ENCODE measurements at regions not wholly inside any gene's neighbourhood (a gene's known extent, or its start where the extent isn't known, plus 50 kb on each side); places are given as distances from the start of the nearest gene placed in this dataset.

DNA sequence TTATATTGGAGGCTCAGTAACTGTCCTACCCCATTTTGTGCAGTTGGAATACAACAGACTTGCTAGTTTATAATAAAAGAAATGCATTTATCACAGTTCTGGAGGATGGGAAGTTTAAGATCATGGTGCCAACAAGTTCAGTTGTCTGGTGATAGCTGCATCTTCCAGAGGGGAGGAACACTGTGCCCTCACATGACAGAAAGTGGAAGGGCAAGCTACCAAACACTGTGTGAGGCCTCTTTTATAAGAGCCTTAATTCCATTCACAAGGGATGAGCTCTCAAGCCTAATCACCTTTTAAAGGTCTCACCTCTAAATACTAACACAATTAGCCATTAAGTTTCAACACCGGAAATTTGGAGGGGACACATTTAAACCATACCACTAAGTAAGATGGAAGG is 1073.9 kb downstream of the PLOD2 start:
- Histone ChIP-seq H3K79me2 (ENCODE audit: insufficient read depth, low read length) (no peaks in the 10 kb centered on the region), H3K9me2 (ENCODE audit: low read depth, low read length) (no peaks in the 10 kb centered on the region), H3F3A (ENCODE audit: insufficient read depth, low read length) (no peaks in the 10 kb centered on the region), H3K27ac (ENCODE audit: low read depth, low read length, poor library complexity, severe bottlenecking) (no peak overlapping the region), H3K4me2 (ENCODE audit: low read length) (no peak overlapping the region), H3K9ac (ENCODE audit: low read length) (no peak overlapping the region), H4K20me1 (ENCODE audit: insufficient read depth, low read length) (no peaks in the 10 kb centered on the region), H3K4me1 (ENCODE audit: insufficient read depth, low read length, severe bottlenecking) (no peaks in the 10 kb centered on the region), H3K36me3 (ENCODE audit: insufficient read depth, low read length) (no peaks in the 10 kb centered on the region), H3K9me3 (ENCODE audit: low read length) (no peaks in the 10 kb centered on the region), H2AFZ (ENCODE audit: low read length) (no peak overlapping the region), H3K4me3 (ENCODE audit: low read depth, low read length, poor library complexity, severe bottlenecking) (no peak overlapping the region), H3K27me3 (ENCODE audit: insufficient read depth, low read length) (no peaks in the 10 kb centered on the region)
- TF ChIP-seq, protein P1, sequence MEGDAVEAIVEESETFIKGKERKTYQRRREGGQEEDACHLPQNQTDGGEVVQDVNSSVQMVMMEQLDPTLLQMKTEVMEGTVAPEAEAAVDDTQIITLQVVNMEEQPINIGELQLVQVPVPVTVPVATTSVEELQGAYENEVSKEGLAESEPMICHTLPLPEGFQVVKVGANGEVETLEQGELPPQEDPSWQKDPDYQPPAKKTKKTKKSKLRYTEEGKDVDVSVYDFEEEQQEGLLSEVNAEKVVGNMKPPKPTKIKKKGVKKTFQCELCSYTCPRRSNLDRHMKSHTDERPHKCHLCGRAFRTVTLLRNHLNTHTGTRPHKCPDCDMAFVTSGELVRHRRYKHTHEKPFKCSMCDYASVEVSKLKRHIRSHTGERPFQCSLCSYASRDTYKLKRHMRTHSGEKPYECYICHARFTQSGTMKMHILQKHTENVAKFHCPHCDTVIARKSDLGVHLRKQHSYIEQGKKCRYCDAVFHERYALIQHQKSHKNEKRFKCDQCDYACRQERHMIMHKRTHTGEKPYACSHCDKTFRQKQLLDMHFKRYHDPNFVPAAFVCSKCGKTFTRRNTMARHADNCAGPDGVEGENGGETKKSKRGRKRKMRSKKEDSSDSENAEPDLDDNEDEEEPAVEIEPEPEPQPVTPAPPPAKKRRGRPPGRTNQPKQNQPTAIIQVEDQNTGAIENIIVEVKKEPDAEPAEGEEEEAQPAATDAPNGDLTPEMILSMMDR (IDR thresholded peaks at IDR 0.05; ENCODE audit: low read length): no peak
- no peak for TF ChIP-seq EZH2 (IDR thresholded peaks at IDR 0.05; ENCODE audit: borderline replicate concordance, low read length)

DNA sequence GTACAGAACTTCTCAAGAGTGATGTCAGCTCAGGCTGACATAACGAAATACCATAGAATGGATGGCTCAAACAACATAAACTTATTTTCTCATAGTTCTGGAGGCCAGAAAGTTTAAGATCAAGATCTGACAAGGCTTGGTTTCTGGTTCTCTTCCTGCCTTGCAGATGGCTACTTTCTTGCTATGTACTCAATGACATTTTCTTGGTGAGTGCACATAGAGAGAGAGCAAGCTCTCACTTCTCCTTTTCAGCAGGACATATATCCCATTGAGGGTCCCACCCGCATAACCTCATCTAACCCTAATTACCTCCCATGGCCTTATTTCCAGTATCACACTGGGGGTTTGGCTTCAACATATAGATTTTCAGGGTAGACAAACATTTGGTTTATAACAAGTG is 1072.1 kb downstream of the PLOD2 start:
- no peak overlapping the region for H2AFZ ChIP-seq (ENCODE audit: low read length)
- H3K9ac ChIP-seq (ENCODE audit: low read length): no peak overlapping the region
- no peak overlapping the region for H3K4me3 ChIP-seq (ENCODE audit: low read depth, low read length, poor library complexity, severe bottlenecking)
- no peaks in the 10 kb centered on the region for H3K9me3 ChIP-seq (ENCODE audit: low read length)
- no peaks in the 10 kb centered on the region for H4K20me1 ChIP-seq (ENCODE audit: insufficient read depth, low read length)
- TF ChIP-seq, protein P1 (IDR thresholded peaks at IDR 0.05; ENCODE audit: low read length): no peak
- no peak for TF ChIP-seq EZH2 (IDR thresholded peaks at IDR 0.05; ENCODE audit: borderline replicate concordance, low read length)
- no peaks in the 10 kb centered on the region for H3K36me3 ChIP-seq (ENCODE audit: insufficient read depth, low read length)
- no peaks in the 10 kb centered on the region for H3K79me2 ChIP-seq (ENCODE audit: insufficient read depth, low read length)
- H3K9me2 ChIP-seq (ENCODE audit: low read depth, low read length): no peaks in the 10 kb centered on the region
- no peaks in the 10 kb centered on the region for H3K27me3 ChIP-seq (ENCODE audit: insufficient read depth, low read length)
- H3K4me1 ChIP-seq (ENCODE audit: insufficient read depth, low read length, severe bottlenecking): no peaks in the 10 kb centered on the region
- H3K27ac ChIP-seq (ENCODE audit: low read depth, low read length, poor library complexity, severe bottlenecking): no peak overlapping the region
- no peaks in the 10 kb centered on the region for H3F3A ChIP-seq (ENCODE audit: insufficient read depth, low read length)
- no peak overlapping the region for H3K4me2 ChIP-seq (ENCODE audit: low read length)

DNA sequence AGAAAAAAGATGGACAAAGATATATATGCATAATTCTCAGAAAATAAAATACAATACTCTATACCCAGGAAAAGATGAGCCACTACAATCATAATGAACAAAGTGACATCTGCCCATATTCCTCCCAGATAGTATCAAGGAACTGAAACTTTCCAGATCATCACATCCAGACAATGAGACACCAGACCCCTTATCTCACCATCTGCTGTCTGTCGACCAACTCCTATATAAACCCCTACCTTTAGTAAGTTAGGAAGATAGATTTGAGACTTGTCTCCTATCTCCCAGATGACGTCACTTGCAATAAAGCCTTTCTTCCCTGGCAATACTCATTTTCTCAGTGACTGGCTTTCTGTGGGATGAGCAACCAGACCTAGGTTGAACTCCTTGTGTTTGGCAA is 1071.6 kb downstream of the PLOD2 start:
- H3K9me3 ChIP-seq (ENCODE audit: low read length): no peaks in the 10 kb centered on the region
- H3K9me2 ChIP-seq (ENCODE audit: low read depth, low read length): no peaks in the 10 kb centered on the region
- H4K20me1 ChIP-seq (ENCODE audit: insufficient read depth, low read length): no peaks in the 10 kb centered on the region
- no peak for TF ChIP-seq EZH2 (IDR thresholded peaks at IDR 0.05; ENCODE audit: borderline replicate concordance, low read length)
- TF ChIP-seq, protein P1 (IDR thresholded peaks at IDR 0.05; ENCODE audit: low read length): no peak
- no peaks in the 10 kb centered on the region for H3F3A ChIP-seq (ENCODE audit: insufficient read depth, low read length)
- no peak overlapping the region for H3K9ac ChIP-seq (ENCODE audit: low read length)
- H3K79me2 ChIP-seq (ENCODE audit: insufficient read depth, low read length): no peaks in the 10 kb centered on the region
- no peak overlapping the region for H2AFZ ChIP-seq (ENCODE audit: low read length)
- H3K27me3 ChIP-seq (ENCODE audit: insufficient read depth, low read length): no peaks in the 10 kb centered on the region
- no peak overlapping the region for H3K27ac ChIP-seq (ENCODE audit: low read depth, low read length, poor library complexity, severe bottlenecking)
- H3K4me2 ChIP-seq (ENCODE audit: low read length): no peak overlapping the region
- H3K4me3 ChIP-seq (ENCODE audit: low read depth, low read length, poor library complexity, severe bottlenecking): no peak overlapping the region
- H3K36me3 ChIP-seq (ENCODE audit: insufficient read depth, low read length): no peaks in the 10 kb centered on the region
- H3K4me1 ChIP-seq (ENCODE audit: insufficient read depth, low read length, severe bottlenecking): no peaks in the 10 kb centered on the region
